Uterus (tissue), 3 donors: ENCODE measurements at regions not wholly inside any gene's neighbourhood (a gene's known extent, or its start where the extent isn't known, plus 50 kb on each side); places are given as distances from the start of the nearest gene placed in this dataset.
A peak's percentile ranks its signal among the peaks of the same experiment; 100 is the strongest.

Experiments used
- DNase-seq, 2 donors: peaks; one replicate each; pipeline ENCODE4 v3.0.0-alpha.2; 2019 to 2020
- H3K27ac ChIP-seq, 2 donors: fragments of 200-600 bp; sonication (generic); 1 replicate in 1 of 2; 2 replicates in 1 of 2; pipeline ENCODE4 v1.5.1; 2016 to 2018
- H3K27me3 ChIP-seq, 2 donors: fragments of 200-600 bp; sonication (generic); one replicate each; pipeline ENCODE4 v1.5.1; 2018 to 2019; ENCODE audit warnings: control low read depth in 1 of 2
- H3K36me3 ChIP-seq, 2 donors: fragments of 200-600 bp; sonication (generic); one replicate each; pipeline ENCODE4 v1.5.1; 2019; ENCODE audit warnings: control low read depth in 1 of 2
- H3K4me1 ChIP-seq, 2 donors: fragments of 200-600 bp; sonication (generic); one replicate each; pipeline ENCODE4 v1.5.1; 2018 to 2019; ENCODE audit warnings: control low read depth in 1 of 2
- H3K4me3 ChIP-seq, 2 donors: fragments of 200-600 bp; sonication (generic); 1 replicate in 1 of 2; 2 replicates in 1 of 2; pipeline ENCODE4 v1.5.1; 2018 to 2019; ENCODE audit warnings: mild to moderate bottlenecking in 1 of 2
- H3K9me3 ChIP-seq, 2 donors: fragments of 200-600 bp; sonication (generic); one replicate each; pipeline ENCODE4 v1.5.1; 2019; ENCODE audit warnings: control low read depth in 1 of 2
- CTCF ChIP-seq, 4 experiments: fragments of 200-600 bp in 2 of 4; fragments of 450-650 bp in 2 of 4; sonication (generic) in 2 of 4; IDR thresholded peaks; one replicate each; pipeline ENCODE4 v1.5.1; 2016 to 2019; ENCODE audit warnings: antibody characterized with exemption in 4 of 4, mild to moderate bottlenecking in 2 of 4, moderate library complexity in 1 of 4
- POLR2A ChIP-seq, 2 donors: fragments of 450-650 bp; IDR thresholded peaks; one replicate each; pipeline ENCODE4 v1.6.1; 2016; ENCODE audit warnings: antibody characterized with exemption in 2 of 2, mild to moderate bottlenecking in 1 of 2, moderate library complexity in 1 of 2
- intact Hi-C: fragments of 100-400 bp; cut with DNase I; formaldehyde crosslinking; loops from one replicate; pipeline ENCODE4 v1.15.1; 2023; ENCODE audit warnings: low total_unique reads
- donor health status: DM: yes; HTN: yes; CAD: no.

GRCh38 chr11:20250644-20251247, 90.5 kb upstream of the DBX1 start:
- peak; percentile 39 to 41 for DNase-seq
- intact Hi-C loops = no loop called here
- Histone ChIP-seq H3K36me3 (no peaks in the 10 kb centered on the region), H3K27me3 (no peaks in the 10 kb centered on the region), H3K4me1 (peaks cover 0 to 4% of the 10 kb centered on the region in 2 donors), H3K27ac (peak overlapping the region in 1 of 2 donors; percentile 12), H3K9me3 (no peaks in the 10 kb centered on the region), H3K4me3 (no peak overlapping the region)
- no peak for TF ChIP-seq CTCF (IDR thresholded peaks at IDR 0.05)
- TF ChIP-seq POLR2A (IDR thresholded peaks at IDR 0.05) = no peak

GRCh38 chr11:20249796-20250195, 89.5 kb upstream of the DBX1 start:
- intact Hi-C loops = no loop called here
- TF ChIP-seq POLR2A (IDR thresholded peaks at IDR 0.05) (no peak), CTCF (IDR thresholded peaks at IDR 0.05) (no peak)
- Histone ChIP-seq H3K4me3 (no peak overlapping the region), H3K4me1 (peaks cover 0 to 4% of the 10 kb centered on the region in 2 donors), H3K9me3 (no peaks in the 10 kb centered on the region), H3K27ac (no peak overlapping the region), H3K27me3 (no peaks in the 10 kb centered on the region), H3K36me3 (no peaks in the 10 kb centered on the region)
- no peak for DNase-seq

- DNase-seq = no peak
- intact Hi-C loops = no loop called here
- no peaks in the 10 kb centered on the region for H3K9me3 ChIP-seq
- peaks cover 0 to 4% of the 10 kb centered on the region in 2 donors for H3K4me1 ChIP-seq
- H3K27me3 ChIP-seq = no peaks in the 10 kb centered on the region
- H3K36me3 ChIP-seq = no peaks in the 10 kb centered on the region
- no peak overlapping the region for H3K4me3 ChIP-seq
- no peak overlapping the region for H3K27ac ChIP-seq
- no peak for TF ChIP-seq CTCF (IDR thresholded peaks at IDR 0.05)
- no peak for TF ChIP-seq POLR2A (IDR thresholded peaks at IDR 0.05)
Measured at GRCh38 chr11:20249378-20249777, 89.1 kb upstream of the DBX1 start.

- TF ChIP-seq POLR2A (IDR thresholded peaks at IDR 0.05) (no peak), CTCF (IDR thresholded peaks at IDR 0.05) (no peak)
- H3K4me1 ChIP-seq = peaks cover 0 to 4% of the 10 kb centered on the region in 2 donors
- DNase-seq = no peak
- no peaks in the 10 kb centered on the region for H3K9me3 ChIP-seq
- intact Hi-C loops = no loop called here
- H3K27me3 ChIP-seq = no peaks in the 10 kb centered on the region
- H3K4me3 ChIP-seq = no peak overlapping the region
- H3K36me3 ChIP-seq = no peaks in the 10 kb centered on the region
- H3K27ac ChIP-seq = no peak overlapping the region
Measured at GRCh38 chr11:20248871-20249270, 88.6 kb upstream of the DBX1 start.

GRCh38 chr11:20248121-20248772, 88.0 kb upstream of the DBX1 start:
- no peak for TF ChIP-seq POLR2A (IDR thresholded peaks at IDR 0.05)
- TF ChIP-seq CTCF (IDR thresholded peaks at IDR 0.05) = no peak
- H3K9me3 ChIP-seq = no peaks in the 10 kb centered on the region
- peaks cover 0 to 4% of the 10 kb centered on the region in 2 donors for H3K4me1 ChIP-seq
- no peak overlapping the region for H3K27ac ChIP-seq
- H3K36me3 ChIP-seq = no peaks in the 10 kb centered on the region
- intact Hi-C loops = no loop called here
- no peak for DNase-seq
- H3K27me3 ChIP-seq = no peaks in the 10 kb centered on the region
- no peak overlapping the region for H3K4me3 ChIP-seq
